ENCODE measurements at regions not wholly inside any gene's neighbourhood (a gene's known extent, or its start where the extent isn't known, plus 50 kb on each side); places are given as distances from the start of the nearest gene placed in this dataset.

GRCh38 chr3:144444061-144444460, 472.4 kb downstream of the DIPK2A start:
- WGBS: 93% methylated on average over 2 of the region's 2 CpGs
- Histone ChIP-seq H3K27me3 (ENCODE audit: control insufficient read depth in 4 of 4, insufficient read depth in 4 of 4, low read length in 3 of 4) (no peaks in the 10 kb centered on the region), H3K9me3 (ENCODE audit: control insufficient read depth in 4 of 4, low read length in 3 of 4) (no peaks in the 10 kb centered on the region), H3K27ac (ENCODE audit: low read depth in 1 of 2, low read length in 2 of 2) (no peak overlapping the region), H3K9ac (ENCODE audit: low read depth in 1 of 2, low read length in 2 of 2) (no peak overlapping the region), H3K36me3 (ENCODE audit: control insufficient read depth in 4 of 4, insufficient read depth in 3 of 4, low read depth in 1 of 4, low read length in 3 of 4) (no peaks in the 10 kb centered on the region), H3K4me1 (ENCODE audit: control insufficient read depth in 4 of 4, insufficient read depth in 4 of 4, low read length in 3 of 4) (no peaks in the 10 kb centered on the region), H3K4me3 (ENCODE audit: low read depth in 1 of 3, low read length in 3 of 3) (no peak overlapping the region)
- TF ChIP-seq RAD21 (IDR thresholded peaks at IDR 0.05) (no peak), EGR1 (IDR thresholded peaks at IDR 0.05; ENCODE audit: low read depth in 2 of 2) (no peak), JUND (IDR thresholded peaks at IDR 0.05) (no peak), HNF4A (conservative IDR thresholded peaks at IDR 0.05) (no peak)
- TF ChIP-seq, protein P1, sequence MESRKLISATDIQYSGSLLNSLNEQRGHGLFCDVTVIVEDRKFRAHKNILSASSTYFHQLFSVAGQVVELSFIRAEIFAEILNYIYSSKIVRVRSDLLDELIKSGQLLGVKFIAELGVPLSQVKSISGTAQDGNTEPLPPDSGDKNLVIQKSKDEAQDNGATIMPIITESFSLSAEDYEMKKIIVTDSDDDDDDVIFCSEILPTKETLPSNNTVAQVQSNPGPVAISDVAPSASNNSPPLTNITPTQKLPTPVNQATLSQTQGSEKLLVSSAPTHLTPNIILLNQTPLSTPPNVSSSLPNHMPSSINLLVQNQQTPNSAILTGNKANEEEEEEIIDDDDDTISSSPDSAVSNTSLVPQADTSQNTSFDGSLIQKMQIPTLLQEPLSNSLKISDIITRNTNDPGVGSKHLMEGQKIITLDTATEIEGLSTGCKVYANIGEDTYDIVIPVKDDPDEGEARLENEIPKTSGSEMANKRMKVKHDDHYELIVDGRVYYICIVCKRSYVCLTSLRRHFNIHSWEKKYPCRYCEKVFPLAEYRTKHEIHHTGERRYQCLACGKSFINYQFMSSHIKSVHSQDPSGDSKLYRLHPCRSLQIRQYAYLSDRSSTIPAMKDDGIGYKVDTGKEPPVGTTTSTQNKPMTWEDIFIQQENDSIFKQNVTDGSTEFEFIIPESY (IDR thresholded peaks at IDR 0.05): no peak
- TF ChIP-seq, protein P2, sequence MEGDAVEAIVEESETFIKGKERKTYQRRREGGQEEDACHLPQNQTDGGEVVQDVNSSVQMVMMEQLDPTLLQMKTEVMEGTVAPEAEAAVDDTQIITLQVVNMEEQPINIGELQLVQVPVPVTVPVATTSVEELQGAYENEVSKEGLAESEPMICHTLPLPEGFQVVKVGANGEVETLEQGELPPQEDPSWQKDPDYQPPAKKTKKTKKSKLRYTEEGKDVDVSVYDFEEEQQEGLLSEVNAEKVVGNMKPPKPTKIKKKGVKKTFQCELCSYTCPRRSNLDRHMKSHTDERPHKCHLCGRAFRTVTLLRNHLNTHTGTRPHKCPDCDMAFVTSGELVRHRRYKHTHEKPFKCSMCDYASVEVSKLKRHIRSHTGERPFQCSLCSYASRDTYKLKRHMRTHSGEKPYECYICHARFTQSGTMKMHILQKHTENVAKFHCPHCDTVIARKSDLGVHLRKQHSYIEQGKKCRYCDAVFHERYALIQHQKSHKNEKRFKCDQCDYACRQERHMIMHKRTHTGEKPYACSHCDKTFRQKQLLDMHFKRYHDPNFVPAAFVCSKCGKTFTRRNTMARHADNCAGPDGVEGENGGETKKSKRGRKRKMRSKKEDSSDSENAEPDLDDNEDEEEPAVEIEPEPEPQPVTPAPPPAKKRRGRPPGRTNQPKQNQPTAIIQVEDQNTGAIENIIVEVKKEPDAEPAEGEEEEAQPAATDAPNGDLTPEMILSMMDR (IDR thresholded peaks at IDR 0.05; ENCODE audit: low read depth, low read length, missing input control): no peak
- DNase-seq (ENCODE audit: low spot score): no peak

DNA sequence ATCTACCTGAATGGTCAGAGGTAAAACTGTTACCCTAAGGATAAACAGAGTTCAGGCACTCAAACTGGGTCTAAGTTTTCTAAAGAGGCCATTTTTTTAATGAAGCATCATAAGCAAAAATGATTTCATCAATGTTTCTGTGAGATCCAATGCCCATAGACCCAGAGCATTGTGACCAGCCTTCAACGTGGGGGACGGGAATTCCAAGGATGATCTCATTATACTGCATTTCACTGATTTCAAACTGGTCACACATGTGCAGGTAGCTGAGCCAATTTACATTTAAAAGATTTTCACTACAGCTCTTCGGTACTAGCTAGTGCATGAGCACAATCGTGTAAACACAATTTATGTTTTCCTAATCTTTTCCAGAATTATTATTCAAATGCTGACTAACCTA, 472.9 kb downstream of the DIPK2A start:
- Histone ChIP-seq H3K4me3 (ENCODE audit: low read depth in 1 of 3, low read length in 3 of 3) (no peak overlapping the region), H3K27ac (ENCODE audit: low read depth in 1 of 2, low read length in 2 of 2) (no peak overlapping the region), H3K4me1 (ENCODE audit: control insufficient read depth in 4 of 4, insufficient read depth in 4 of 4, low read length in 3 of 4) (no peaks in the 10 kb centered on the region), H3K9ac (ENCODE audit: low read depth in 1 of 2, low read length in 2 of 2) (no peak overlapping the region), H3K27me3 (ENCODE audit: control insufficient read depth in 4 of 4, insufficient read depth in 4 of 4, low read length in 3 of 4) (no peaks in the 10 kb centered on the region), H3K36me3 (ENCODE audit: control insufficient read depth in 4 of 4, insufficient read depth in 3 of 4, low read depth in 1 of 4, low read length in 3 of 4) (no peaks in the 10 kb centered on the region), H3K9me3 (ENCODE audit: control insufficient read depth in 4 of 4, low read length in 3 of 4) (no peaks in the 10 kb centered on the region)
- TF ChIP-seq HNF4A (conservative IDR thresholded peaks at IDR 0.05): no peak
- TF ChIP-seq, protein P2 (IDR thresholded peaks at IDR 0.05; ENCODE audit: low read depth, low read length, missing input control): no peak
- WGBS: 93% methylated on average over 4 of the region's 4 CpGs
- no peak for DNase-seq (ENCODE audit: low spot score)

DNA sequence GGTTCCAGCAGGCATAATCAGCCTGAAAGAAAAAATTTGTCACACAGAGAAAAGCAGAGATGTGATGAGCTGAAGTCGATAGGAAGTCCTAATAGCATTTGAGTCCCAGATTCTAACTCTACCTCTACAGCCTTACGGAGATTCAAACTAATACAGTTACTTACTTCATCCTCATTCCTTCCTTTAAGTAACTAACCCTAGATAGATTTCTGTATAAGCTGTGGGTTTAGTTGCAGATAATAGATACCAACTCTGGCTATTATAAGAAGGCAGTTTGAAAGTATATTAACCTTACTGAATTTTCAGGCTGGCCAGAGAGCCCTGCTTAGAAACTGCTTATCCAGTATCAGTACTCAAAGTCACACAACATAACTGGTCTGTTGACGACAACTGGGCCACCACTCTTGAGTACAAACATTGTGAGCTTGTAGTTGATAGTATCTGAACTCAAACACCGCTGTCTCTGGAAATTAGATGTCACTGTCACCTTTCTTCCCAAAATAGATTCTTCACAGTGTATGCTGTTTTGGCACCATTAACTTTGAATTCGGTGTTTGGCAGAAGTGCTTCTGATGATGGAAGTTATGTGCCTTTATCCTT, 484.3 kb downstream of the DIPK2A start:
- Histone ChIP-seq H3K9ac (ENCODE audit: low read depth in 1 of 2, low read length in 2 of 2) (no peak overlapping the region), H3K9me3 (ENCODE audit: control insufficient read depth in 4 of 4, low read length in 3 of 4) (no peaks in the 10 kb centered on the region), H3K36me3 (ENCODE audit: control insufficient read depth in 4 of 4, insufficient read depth in 3 of 4, low read depth in 1 of 4, low read length in 3 of 4) (no peaks in the 10 kb centered on the region), H3K27ac (ENCODE audit: low read depth in 1 of 2, low read length in 2 of 2) (no peak overlapping the region), H3K27me3 (ENCODE audit: control insufficient read depth in 4 of 4, insufficient read depth in 4 of 4, low read length in 3 of 4) (no peaks in the 10 kb centered on the region), H3K4me3 (ENCODE audit: low read depth in 1 of 3, low read length in 3 of 3) (no peak overlapping the region), H3K4me1 (ENCODE audit: control insufficient read depth in 4 of 4, insufficient read depth in 4 of 4, low read length in 3 of 4) (no peaks in the 10 kb centered on the region)
- WGBS: 81% methylated on average over 5 of the region's 5 CpGs
- no peak for DNase-seq (ENCODE audit: low spot score)
- TF ChIP-seq JUND (IDR thresholded peaks at IDR 0.05) (no peak), FOXA1 (IDR thresholded peaks at IDR 0.05) (no peak), TAF1 (conservative IDR thresholded peaks at IDR 0.05) (no peak), YY1 (IDR thresholded peaks at IDR 0.05) (no peak), GABPA (IDR thresholded peaks at IDR 0.05 in 1 of 2, conservative IDR thresholded peaks at IDR 0.05 in 1 of 2) (no peak), FOXA2 (IDR thresholded peaks at IDR 0.05) (no peak), HNF4A (conservative IDR thresholded peaks at IDR 0.05) (no peak), RXRA (IDR thresholded peaks at IDR 0.05) (no peak)
- TF ChIP-seq, protein P2 (IDR thresholded peaks at IDR 0.05; ENCODE audit: low read depth, low read length, missing input control): no peak
- TF ChIP-seq, protein P1 (IDR thresholded peaks at IDR 0.05): no peak
